ENCODE measurements at regions not wholly inside any gene's neighbourhood (a gene's known extent, or its start where the extent isn't known, plus 50 kb on each side); places are given as distances from the start of the nearest gene placed in this dataset.
"Not testable (repeated sequence)": the region's sequence is repeated elsewhere in the genome, so short reads cannot be mapped to it uniquely, and the experiment has no call there.

DNA sequence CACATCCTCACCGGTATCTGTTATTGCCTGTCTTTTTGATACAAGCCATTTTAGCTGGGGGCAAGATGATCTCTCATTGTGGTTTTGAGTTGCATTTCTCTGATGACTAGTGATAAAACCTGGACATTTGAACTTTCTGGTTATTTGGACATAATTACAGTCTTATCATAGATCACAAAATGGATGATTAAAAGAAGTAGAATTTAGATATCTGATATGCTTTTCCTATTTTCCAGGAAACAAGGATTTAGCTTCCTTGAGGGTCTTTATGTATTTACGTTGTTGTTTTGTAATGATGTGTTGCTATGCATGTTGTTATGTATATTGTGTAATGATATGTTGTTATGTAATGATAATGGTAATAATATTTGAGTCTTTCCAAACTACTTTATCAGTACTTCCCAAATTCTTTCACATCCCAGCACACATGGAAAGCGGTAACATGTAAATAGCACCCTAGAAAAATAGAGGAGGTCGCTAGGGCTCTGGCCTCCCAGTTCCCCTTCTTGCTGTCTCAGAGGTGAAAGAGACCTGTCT is 53.8 kb downstream of the GJD2 start:
- DNase-seq: no peak

DNA sequence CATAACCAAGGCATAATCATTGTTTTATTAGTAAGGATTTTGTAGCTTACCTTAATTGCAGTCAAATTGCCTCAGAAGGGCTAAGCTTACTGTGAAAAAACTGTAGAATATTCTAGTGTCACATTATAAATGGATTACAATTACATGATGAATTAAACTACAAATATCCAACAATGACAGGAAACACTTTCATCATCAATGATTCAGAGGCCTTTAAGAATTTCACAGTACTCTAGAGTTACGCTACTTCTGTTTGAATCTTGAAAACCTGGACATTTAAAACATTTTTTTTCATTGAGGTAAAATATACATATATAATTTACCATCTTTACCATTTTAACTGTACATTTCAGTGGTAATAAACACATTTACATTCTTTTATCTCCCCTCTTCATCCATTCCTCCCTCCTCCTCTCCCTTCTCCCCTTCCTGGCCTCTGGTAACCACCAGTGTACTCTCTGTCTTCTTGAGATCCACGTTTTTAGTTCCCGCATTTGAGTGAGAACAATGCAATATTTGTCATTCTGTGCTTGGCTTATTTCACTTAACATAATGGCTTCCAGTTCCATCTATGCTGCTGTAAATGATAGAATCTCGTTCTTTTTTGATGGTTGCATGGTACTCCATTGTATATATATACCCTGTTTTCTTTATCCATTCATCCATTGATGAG is 54.7 kb downstream of the GJD2 start:
- DNase-seq: no peak

DNA sequence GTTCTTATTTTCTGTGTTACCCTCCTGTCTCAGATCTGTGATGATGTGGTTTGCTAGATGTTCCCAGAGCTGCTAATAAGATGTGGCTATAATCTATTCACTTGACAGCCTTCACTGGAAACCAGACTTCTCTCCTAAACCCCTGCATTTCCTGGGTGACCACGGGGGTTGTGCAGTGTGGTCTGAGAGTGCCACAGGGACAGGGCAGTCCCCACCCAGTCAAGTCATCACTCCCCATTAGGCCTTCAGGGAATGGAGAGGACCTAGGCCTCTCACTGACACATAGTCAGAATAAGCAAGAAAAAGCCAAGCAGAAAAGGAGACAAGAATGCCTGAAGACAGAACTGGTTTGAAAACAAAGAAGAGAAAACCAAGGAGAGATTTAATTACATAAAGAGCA is 58.3 kb downstream of the GJD2 start:
- no peak for DNase-seq

DNA sequence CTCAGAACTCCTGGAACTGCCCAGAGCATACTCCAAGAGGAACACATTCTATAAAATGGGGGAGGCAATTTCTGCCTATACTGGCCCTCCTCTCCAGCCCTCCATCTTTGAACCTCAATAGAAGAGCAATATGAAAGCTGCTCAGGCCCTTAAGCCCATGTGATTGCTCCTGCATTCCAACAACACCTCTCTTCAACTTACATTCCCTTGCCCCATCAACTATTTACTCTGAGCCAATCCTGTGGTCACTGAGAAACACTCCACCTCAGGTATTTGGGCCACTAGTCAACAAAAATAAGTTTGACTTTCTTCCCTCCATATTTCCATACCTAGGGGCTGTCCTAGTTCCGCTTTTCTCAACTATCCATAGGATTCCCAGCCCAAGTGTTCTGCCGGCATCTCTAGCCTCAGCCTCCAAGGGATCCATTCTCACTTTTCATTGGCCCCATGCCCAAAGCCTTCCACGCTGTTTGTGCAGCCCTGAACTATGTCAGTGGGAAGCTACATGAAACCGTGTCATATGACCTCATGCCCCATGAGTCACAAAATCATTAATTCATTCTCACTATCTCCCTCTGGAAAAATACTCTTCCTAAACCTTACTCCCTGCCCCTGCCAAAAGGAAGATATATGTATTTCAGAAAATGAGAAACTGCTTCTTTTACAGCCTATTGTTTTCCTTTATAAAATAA is 61.6 kb downstream of the GJD2 start:
- no peak for DNase-seq

DNA sequence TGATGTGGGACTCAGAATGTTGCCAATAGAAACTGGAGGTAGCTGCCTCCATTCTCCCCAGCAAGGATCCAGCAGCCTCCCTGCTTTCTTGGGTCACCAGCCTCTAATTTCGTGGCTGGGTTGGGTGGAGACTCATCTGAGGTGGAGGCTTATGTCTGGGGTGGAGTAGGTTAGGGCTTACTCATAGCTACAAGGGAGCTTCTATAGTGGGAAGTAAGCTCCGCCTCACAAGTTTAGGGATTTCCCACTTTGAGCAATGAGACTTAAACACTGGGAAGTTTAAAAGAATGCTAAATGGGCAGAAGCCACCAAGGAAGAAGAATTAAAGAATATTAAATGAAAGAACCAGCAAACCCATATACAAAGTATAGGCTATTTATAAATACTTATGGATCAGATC is 63.8 kb downstream of the GJD2 start:
- no peak for DNase-seq

DNA sequence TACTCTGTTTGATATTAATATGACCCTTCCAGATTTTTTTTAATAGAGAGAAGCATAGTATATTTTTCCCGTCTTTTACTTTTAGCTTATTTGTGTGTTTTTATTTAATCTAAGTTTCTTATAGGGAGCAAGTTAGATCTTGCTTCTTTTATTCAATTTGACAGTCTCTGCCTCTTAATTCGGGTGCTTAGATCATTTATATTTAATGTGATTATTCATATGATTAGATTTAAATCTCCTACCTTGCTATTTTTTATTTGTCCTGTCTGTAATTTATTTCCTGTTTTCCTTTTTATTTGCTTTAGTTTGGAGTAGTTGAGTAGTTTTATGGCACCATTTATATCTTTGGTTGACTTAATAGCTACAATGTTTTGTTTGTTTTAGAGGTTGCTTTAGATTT is 66.1 kb downstream of the GJD2 start:
- DNase-seq: no peak

DNA sequence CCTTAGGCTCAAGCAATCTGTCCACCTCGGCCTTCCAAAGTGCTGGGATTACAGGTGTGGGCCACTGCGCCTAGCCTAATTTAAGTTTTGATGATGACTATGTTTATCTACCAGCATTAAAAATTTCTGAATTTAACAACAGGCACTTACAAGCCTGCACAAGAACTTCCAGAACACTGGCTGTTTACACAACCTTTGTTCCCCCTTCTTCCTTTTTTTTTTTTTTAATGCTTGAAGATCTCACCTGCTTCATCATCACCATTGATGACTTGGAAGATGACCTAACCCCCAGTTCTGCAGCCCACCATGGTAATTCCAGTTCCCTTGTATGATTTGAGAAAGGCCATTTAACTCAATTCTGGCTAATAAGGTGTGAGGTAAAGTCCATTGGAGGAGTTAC is 70.4 kb downstream of the GJD2 start:
- DNase-seq: no peak

DNA sequence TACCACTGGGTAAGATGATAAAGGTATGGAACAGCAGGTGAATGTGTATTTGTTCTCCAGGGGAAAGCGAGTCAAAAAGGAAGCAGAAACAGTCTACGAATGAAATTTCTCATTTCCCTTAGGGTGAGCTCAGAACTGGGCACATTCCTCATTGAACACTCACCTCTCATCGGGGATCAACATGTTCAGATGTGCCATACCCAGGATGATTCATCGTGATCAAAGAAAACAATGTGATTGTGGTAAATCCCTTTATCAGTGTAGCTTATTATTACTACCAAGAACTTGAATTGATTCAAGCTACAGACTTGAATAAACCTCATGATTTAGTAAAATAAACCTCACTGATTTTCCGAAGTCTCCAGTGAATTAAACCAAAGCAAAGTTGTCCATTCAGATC is 72.1 kb downstream of the GJD2 start:
- DNase-seq: no peak

DNA sequence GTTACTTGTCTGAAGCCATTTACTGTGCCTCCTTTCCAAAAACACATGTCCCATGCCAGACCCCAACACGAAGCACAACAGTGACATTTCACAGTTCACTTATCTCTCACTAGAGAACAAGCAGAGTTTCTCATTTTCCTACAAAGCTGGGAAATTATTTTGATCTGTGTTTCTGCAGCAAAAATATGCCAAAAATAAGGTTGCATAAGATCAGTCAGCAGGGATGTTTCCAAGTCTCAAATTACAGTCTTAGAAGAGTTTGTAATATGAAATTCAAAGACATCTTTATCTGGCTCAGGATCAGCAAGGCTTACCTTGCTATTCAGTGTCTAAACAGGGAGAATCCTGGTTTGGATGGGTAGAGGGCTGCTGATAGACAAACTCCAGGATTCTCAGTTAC is 75.5 kb downstream of the GJD2 start:
- DNase-seq: no peak

DNA sequence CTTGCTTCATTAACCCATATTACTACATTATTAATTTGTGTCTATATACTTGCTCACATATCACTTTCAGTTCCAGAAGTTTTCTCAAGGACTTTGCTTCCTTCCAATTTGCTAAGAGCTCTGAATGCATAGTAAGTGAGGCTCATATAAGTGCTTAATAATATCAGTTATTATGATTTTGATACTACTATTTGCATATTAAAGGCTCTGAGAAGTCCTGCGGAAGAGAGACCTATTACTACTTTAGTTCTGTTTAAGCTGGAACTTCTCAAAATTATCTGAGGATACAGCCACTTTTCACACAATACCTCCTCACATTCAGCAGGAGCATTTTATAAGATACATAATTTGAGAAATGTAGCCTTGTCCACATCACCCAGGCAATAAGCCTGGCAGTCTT is 81.6 kb downstream of the GJD2 start:
- no peak for DNase-seq

DNA sequence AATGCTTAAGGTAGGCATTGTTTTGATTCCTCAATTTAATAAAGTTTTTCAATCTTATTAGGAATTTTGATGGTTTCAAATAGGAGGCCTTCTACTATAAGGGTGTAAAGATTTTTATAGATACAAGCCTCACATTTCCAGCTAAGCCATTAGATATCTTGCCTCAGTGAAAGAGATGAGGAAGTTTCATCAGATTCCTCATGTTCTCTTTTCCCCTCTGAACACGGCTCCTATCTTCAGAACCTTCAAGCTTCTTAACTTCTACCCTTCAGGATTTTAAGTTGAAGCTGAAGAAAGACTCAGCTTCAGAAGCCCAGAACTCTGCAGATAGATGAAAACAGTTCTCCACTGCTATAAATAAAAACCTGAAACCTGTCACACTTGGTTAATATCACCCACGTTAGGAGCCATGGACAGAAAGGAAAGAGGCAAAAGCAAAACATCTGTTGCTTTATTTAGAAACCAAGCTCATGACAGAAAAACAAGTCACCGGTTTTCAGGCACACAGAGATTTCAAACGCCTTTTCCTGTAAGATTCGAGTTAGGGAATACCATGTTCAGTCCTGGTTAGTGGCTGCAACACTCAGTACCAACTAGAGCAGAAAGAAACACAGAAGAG is 82.2 kb upstream of the GOLGA8B start:
- DNase-seq: no peak

DNA sequence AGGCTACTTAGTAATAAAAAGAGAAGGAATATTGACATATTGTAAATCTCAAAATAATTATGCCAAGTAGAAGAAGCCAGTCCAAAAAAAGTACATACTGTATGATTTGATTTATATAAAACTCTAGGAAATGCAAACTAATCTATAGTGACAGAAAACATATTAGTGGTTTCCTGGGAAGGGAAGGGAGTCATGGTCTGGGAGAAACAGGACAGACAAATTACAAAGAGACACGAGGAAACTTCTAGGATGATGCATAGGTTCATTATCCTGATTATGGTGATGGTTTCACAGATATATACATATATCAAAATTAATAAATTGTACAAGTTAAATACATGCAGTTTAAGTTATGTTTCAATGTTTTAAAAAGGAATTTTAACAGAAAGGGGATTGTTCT is 81.0 kb upstream of the GOLGA8B start:
- DNase-seq: no peak

DNA sequence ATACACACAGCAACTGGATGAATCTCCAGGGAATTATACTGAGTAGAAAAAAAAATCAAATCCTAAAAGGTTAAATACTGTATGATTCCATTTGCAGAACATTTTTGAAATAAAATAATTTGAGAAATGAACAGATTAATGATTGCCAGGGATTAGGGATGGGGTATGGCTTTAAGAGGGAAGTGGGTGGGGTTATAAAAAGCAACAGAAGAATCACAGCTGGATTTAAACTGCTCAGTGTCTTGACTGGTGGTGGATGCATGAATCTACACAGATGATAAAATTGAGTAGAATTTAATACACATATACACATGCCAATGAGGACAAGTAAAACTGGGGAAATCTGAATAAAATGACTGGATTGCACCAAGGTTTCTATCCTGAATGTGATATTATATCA is 79.7 kb upstream of the GOLGA8B start:
- DNase-seq: no peak

DNA sequence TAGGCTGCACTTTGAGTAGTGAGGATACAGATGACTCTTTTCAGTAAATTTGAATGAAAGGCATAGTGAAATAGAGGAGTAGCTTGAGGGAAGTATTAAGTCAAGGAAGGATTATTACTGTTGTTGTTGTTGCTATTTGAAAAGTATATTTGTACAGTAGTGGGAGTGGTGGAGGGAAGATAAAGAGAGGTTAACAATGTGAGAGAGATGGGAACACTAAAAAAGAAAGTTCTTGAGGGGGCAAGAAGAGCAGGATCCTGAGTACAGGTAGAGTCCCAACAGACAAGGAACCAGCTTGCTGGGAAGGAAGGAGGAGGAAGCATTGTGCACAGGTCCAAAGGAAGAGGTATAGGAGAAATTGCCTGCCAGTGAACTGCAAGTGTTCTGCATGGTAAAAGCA is 75.6 kb upstream of the GOLGA8B start:
- DNase-seq: no peak

DNA sequence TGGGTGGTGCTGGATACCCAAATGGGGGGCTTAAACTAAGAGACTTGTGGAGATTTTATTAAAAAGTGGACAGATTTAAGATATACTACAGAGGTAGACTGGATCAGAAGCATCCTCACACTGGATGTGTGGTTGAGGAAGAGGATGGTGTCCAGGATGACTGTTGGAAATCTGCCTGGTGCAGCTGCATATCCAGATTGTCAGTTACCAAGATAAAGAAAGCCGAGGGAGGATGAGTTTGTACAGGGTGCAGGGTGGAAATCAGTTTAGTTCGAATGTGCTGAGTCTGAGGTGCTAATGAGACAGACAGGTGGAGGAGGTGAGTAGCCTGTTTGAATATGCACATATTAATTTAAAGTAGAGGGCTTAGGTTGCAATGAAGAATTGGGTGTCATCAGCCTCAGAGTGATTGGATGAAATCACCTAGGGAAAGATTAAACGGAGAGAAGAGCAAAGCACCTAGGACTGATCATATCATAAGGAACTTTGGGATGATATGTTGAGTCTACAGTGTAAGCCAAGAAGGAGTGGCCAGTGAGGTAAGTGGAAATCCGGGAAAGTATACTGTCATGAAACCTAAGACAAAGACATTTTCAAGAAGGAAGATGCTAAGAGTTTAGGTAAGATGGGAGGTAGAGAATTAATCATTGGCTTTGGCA is 74.1 kb upstream of the GOLGA8B start:
- DNase-seq: no peak

DNA sequence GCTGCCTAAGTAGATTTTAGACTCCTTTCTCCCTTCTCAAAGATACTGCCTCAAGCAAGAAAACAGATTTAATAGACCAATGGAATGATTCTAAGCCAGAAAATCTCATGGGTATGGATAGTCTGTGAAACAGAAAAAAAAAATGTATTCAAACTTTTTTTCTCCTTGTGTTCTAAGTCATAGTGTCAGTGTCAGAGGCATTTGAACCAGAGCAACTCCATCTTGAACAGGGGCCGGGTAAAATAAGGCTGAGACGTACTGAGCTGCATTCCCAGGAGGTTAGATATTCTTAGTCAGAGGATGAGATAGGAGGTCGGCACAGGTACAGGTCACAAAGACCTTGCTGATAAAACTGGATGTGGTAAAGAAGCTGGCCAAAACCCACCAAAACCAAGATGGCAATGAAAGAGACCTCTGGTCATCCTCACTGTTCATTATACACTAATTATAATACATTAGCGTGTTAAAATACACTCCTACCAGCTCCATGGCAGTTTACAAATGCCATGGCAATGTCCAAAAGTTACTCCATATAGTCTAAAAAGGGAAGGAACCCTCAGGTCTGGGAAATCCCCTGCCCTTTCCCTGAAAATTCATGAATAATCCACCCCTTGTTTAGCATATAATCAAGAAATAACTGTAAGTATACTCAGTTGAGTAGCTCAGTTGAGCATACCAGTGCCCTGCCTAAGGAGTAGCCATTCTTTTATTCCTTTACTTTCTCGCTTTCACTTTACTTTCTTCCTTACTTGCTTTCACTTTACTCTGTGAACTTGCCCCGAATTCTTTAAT is 72.8 kb upstream of the GOLGA8B start:
- no peak for DNase-seq

DNA sequence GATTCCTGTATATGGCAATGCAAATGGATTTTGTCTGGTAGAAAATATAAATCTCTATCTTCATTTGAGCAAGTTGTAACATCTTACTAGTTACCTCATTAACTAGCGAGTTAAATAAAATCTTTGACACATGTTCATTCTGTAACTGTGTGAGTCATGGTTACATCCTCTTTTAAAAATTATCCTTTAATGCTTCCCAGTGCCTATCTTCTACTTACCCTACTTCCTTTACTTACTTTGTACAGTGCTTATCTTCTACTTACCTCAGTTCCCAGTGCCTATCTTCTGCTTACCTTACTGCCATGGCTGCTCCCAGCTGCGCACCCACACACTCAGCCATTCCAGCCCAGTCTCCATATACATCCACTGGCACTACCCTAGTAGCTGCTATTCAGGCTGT is 71.9 kb upstream of the GOLGA8B start:
- DNase-seq: no peak

DNA sequence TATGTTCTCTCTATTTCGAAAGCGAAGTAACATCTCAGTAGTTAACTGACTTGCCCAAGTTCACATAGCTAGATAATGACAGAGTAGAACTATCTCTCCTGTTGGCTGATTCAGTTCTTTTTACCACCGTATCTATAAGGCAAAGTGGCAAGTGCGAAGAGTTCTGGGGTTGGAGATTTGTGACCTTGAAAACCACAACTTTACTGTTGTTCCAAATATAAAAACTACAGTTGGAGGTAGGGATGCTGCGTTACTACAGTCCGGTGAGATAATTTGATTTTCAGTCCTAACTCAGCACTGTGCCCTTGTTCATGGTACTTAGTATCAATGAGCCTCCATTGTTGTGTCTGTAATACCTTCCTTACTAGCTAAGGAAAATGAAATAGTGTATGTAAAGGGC is 71.2 kb upstream of the GOLGA8B start:
- no peak for DNase-seq

DNA sequence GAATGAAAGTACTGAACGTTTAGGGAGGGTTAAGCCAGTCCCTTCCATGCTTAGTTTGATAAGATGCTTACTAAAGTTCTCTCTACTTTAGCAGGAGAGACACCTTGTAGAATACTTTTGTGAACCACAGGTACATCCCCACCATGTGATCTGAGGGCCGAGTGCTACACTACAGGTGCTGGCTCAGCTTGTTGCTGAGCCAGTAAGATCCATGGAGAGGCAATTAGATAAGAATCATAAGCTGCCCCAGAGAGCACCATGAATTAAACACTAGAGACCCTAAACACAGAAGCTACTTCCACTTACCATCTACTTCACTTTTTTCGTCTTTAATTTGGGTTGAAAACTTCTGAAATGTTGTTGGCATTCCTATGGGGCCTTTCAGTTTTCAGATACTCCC is 70.5 kb upstream of the GOLGA8B start:
- no peak for DNase-seq

DNA sequence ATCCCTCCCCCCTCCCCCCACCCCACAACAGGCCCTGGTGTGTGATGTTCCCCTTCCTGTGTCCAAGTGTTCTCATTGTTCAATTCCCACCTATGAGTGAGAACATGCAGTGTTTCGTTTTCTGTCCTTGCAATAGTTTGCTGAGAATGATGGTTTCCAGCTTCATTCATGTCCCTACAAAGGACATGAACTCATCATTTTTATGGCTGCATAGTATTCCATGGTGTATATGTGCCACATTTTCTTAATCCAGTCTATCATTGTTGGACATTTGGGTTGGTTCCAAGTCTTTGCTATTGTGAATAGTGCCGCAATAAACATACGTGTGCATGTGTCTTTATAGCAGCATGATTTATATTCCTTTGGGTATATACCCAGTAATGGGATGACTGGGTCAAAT is 69.9 kb upstream of the GOLGA8B start:
- not testable (repeated sequence) for DNase-seq

DNA sequence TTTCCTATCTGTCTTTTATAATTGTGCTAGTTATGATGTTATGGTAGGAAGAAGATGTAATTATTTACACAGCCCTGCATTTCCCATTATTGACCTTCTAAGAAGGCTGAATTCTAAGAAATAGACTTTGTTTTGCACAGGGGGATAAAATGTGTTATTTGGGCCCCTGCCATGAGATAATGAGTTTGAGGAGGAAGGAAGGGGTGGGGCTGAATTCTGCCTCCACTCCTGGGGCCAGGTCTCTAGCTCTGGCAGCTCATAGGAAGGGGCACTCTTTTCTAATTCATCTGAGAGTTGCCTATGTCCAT is 69.2 kb upstream of the GOLGA8B start:
- DNase-seq: no peak

Measured in hypothalamus (tissue), 51 donors.